Activated CD4-positive, alpha-beta memory T cell treated with anti-CD3 and anti-CD28 coated beads, Interleukin-2, amount 10 ng/mL, durations not matched to agents 7 days and 5 days (primary cell): ENCODE measurements at regions not wholly inside any gene's neighbourhood (a gene's known extent, or its start where the extent isn't known, plus 50 kb on each side); places are given as distances from the start of the nearest gene placed in this dataset.
"Not testable (repeated sequence)": the region's sequence is repeated elsewhere in the genome, so short reads cannot be mapped to it uniquely, and the experiment has no call there.

Source experiments
- CTCF ChIA-PET: fragments of 350-600 bp; sonication (Branson Sonifier 250); formaldehyde crosslinking; loops from one replicate; lab custom pipeline; 2021; ENCODE audit warnings: antibody characterized with exemption, inconsistent platforms; lab: Charles Lee
- POLR2A ChIA-PET: fragments of 350-600 bp; sonication (Branson Sonifier 250); formaldehyde crosslinking; loops from one replicate; lab custom pipeline; 2021; ENCODE audit warnings: antibody characterized with exemption; lab: Charles Lee
- DNase-seq: peaks from one replicate; pipeline ENCODE4 v3.0.0-alpha.2; 2020
- H3K27ac Mint-ChIP-seq: one replicate; pipeline ENCODE4 v1.8.0; 2021; ENCODE audit warnings: mild to moderate bottlenecking, mixed read lengths
- H3K27me3 Mint-ChIP-seq: one replicate; pipeline ENCODE4 v1.8.0; 2021; ENCODE audit warnings: mixed read lengths
- H3K36me3 Mint-ChIP-seq: one replicate; pipeline ENCODE4 v1.8.0; 2021; ENCODE audit warnings: low read depth, mixed read lengths
- H3K4me1 Mint-ChIP-seq: one replicate; pipeline ENCODE4 v1.8.0; 2021; ENCODE audit warnings: mixed read lengths
- H3K4me3 Mint-ChIP-seq: one replicate; pipeline ENCODE4 v1.8.0; 2021; ENCODE audit warnings: mild to moderate bottlenecking, mixed read lengths
- H3K9me3 Mint-ChIP-seq: one replicate; pipeline ENCODE4 v1.8.0; 2021; ENCODE audit warnings: mixed read lengths

DNA sequence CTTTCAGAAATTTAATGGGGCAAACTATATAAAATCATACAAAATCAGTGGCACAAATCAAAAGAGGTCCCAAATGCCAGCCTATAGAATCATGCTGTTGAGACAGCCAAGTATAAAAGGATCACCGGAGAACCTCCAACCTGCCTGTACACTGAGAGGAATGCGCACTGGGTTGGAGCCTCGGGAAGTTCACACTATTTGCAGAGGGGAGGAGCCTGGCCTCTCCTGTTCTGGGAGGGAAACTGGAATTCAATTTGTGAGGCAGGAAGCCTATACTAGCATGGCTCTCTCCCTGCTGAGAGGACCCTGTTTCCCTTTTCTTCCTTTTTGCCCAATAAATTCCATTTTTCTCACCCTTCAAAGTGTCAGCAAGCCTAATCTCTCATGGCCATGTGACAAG, 406.0 kb downstream of the HINT1 start:
- Mint-ChIP-seq H3K27me3 (no peaks in the 10 kb centered on the region), H3K9me3 (no peaks in the 10 kb centered on the region), H3K27ac (no peak overlapping the region), H3K4me1 (no peaks in the 10 kb centered on the region), H3K4me3 (no peak overlapping the region), H3K36me3 (no peaks in the 10 kb centered on the region)
- DNase-seq = no peak
- CTCF ChIA-PET = no interaction called here
- POLR2A ChIA-PET = no interaction called here

DNA sequence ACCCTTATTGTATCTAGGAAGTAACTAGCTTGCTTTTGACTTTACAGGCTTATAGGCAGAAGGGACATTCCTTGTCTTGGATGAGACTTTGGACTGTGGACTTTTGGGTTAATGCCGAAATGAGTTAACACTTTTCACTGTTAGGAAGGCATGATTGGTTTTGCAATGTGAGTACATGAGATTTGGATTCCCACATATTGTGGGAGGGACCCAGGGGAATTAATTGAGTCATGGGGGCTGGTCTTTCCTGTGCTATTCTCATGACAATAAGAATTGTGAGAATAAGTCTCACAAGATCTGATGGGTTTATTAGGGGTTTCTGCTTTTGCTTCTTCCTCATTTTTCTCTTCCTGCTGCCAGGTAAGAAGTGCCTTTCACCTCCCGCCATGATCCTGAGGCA, 417.5 kb downstream of the HINT1 start:
- Mint-ChIP-seq H3K27me3 (no peaks in the 10 kb centered on the region), H3K4me3 (no peak overlapping the region), H3K36me3 (no peaks in the 10 kb centered on the region), H3K27ac (no peak overlapping the region), H3K9me3 (no peaks in the 10 kb centered on the region), H3K4me1 (no peaks in the 10 kb centered on the region)
- DNase-seq = no peak
- ChIA-PET CTCF (no interaction called here), POLR2A (no interaction called here)

DNA sequence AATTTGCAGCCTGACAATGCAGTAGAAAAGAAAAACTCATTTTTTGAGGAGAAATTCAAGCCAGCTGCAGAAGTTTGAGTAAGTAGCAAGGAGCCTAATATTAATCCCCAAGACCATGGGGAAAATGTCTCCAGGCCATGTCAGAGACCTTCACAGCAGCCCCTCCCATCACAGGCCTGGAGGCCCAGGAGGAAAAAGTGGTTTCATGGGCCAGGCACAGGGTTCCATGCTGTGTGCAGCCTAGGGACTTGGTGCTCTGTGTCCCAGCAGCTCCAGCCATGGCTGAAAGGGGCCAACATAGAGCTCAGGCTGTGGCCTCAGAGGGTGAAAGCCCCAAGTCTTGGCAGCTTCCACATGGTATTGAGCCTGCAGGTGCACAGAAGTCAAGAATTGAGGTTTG, 418.4 kb downstream of the HINT1 start:
- H3K27me3 Mint-ChIP-seq, H3K4me3 Mint-ChIP-seq, H3K4me1 Mint-ChIP-seq, H3K36me3 Mint-ChIP-seq, POLR2A ChIA-PET, H3K27ac Mint-ChIP-seq, DNase-seq, CTCF ChIA-PET, H3K9me3 Mint-ChIP-seq: not testable (repeated sequence)

DNA sequence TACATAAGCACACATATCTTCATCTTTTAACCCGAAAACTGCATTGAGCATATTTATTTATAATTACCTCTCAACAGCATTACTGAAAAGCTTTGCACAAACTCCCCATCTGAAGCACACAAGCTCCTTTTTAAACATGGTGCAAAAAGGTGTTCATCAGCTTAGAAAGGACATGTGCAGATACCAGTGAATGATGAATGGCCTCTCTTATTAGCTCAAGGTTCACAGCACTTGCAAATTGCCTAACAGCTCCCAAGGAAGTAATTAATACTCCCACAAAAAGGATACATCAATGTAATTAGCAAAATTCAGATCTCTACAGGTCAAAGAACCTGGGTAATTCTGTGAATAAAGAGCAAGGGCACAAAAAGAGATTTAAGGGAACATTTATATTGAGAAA, 422.0 kb downstream of the HINT1 start:
- POLR2A ChIA-PET = no interaction called here
- Mint-ChIP-seq H3K27me3 (no peaks in the 10 kb centered on the region), H3K4me3 (no peak overlapping the region), H3K27ac (no peak overlapping the region), H3K4me1 (no peaks in the 10 kb centered on the region), H3K36me3 (no peaks in the 10 kb centered on the region), H3K9me3 (no peaks in the 10 kb centered on the region)
- CTCF ChIA-PET = no interaction called here
- DNase-seq = no peak

DNA sequence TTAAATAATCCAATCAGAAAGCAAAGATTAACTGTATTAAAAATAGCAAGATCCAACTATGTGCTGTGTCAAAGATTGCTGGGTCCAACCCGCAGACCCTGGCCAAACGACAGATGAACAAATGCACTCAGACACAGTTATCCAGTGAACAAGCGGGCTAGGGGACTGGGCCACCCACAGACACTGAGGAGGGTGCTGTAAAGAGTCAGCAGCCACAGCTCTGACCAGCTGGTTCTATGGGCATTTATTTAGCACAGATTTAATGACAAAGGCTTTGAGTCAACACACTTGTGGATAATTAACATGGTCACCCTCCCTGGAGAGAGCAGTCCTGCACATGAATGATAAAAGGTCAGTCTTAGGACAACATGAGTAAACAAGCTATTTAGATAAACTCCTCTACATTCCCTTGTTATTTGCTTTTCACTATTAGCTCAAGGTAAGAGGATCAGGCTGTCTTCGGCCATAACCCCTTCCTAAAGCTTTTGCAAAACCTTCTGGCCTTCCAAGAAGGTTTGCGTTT, 424.9 kb downstream of the HINT1 start:
- no peaks in the 10 kb centered on the region for H3K4me1 Mint-ChIP-seq
- H3K27me3 Mint-ChIP-seq = no peaks in the 10 kb centered on the region
- CTCF ChIA-PET = no interaction called here
- H3K27ac Mint-ChIP-seq = no peak overlapping the region
- no peak overlapping the region for H3K4me3 Mint-ChIP-seq
- POLR2A ChIA-PET = no interaction called here
- H3K9me3 Mint-ChIP-seq = no peaks in the 10 kb centered on the region
- H3K36me3 Mint-ChIP-seq = no peaks in the 10 kb centered on the region
- no peak for DNase-seq

DNA sequence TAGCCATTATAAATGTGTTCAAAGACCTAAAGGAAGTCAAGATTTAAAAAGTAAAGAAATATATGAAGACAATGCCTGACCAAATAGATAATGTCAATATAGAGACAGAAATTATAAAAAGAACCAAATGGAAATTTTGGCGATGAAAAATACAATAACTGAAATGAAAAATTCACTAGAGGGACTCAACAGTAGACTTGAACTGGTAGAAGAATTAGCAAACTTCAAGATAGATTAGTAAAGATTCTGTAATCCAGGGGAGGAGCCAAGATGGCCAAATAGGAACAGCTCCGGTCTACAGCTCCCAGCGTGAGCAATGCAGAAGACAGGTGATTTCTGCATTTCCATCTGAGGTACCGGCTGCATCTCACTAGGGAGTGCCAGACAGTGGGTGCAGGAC, 433.2 kb downstream of the HINT1 start:
- Mint-ChIP-seq H3K4me1 (no peaks in the 10 kb centered on the region), H3K4me3 (no peak overlapping the region), H3K27me3 (no peaks in the 10 kb centered on the region), H3K27ac (no peak overlapping the region), H3K36me3 (no peaks in the 10 kb centered on the region), H3K9me3 (peaks cover 5% of the 10 kb centered on the region)
- ChIA-PET POLR2A (no interaction called here), CTCF (no interaction called here)
- no peak for DNase-seq

DNA sequence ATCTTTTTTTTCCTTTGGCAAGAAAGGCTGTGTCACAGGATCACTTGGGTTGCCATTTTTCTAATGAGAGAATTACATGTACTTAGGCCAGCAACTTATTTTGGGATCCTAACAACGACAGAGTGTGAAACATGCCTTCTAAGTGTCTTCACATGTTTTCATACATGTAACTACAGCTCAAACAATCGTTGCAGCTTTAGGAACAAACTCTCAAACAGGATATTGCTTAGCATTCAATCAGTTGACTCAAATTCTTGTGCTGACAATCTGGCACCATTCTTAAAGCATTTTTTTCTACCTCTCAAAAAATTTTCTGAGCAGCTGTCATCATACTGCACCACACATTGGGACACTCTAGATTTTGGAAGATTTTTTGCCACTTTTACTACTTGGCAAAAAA, 435.5 kb downstream of the HINT1 start:
- CTCF ChIA-PET = no interaction called here
- POLR2A ChIA-PET = no interaction called here
- H3K27ac Mint-ChIP-seq = no peak overlapping the region
- H3K4me3 Mint-ChIP-seq = no peak overlapping the region
- no peak for DNase-seq
- H3K9me3 Mint-ChIP-seq = peaks cover 5% of the 10 kb centered on the region
- no peaks in the 10 kb centered on the region for H3K27me3 Mint-ChIP-seq
- no peaks in the 10 kb centered on the region for H3K4me1 Mint-ChIP-seq
- no peaks in the 10 kb centered on the region for H3K36me3 Mint-ChIP-seq

DNA sequence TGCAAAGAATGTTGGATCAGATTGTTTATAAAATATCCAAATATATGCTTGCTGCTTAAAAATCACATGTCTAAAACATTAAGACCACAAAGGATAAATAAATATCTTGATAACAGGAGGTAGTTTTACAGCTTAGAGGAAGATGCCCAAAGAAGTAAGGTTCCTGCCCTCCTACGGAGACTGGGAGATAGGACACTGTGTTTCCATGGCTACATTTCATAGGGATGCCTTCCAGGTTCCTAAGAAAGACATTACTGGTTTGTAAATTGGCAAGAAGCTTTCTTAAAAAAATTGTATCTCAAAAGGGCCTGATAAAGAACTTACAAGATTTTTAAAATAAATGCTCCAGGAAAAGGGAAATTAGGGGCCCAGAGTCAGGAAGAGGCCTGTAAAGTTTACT, 437.2 kb downstream of the HINT1 start:
- POLR2A ChIA-PET = no interaction called here
- no peak for DNase-seq
- peaks cover 5% of the 10 kb centered on the region for H3K9me3 Mint-ChIP-seq
- H3K36me3 Mint-ChIP-seq = no peaks in the 10 kb centered on the region
- no peak overlapping the region for H3K4me3 Mint-ChIP-seq
- no peak overlapping the region for H3K27ac Mint-ChIP-seq
- no peaks in the 10 kb centered on the region for H3K27me3 Mint-ChIP-seq
- CTCF ChIA-PET = no interaction called here
- no peaks in the 10 kb centered on the region for H3K4me1 Mint-ChIP-seq

DNA sequence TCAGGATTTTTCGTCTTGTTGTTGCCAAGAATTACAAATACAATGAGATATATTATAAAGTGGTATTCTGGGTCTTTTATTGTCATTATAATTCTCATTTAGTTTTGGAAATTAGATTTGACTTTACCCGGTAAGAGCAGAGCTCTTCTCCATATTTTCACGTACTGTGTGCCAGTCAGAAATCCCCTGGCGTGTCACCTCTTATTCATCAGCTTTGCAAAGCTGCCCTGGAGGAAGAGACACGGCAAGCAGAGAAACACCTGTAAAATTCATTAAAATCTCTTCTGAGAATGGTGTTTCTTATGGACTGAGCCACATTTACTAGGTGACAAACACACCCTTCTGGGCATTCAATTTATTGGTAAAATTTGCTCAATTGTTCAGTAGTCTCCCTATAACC, 440.4 kb downstream of the HINT1 start:
- DNase-seq = no peak
- H3K36me3 Mint-ChIP-seq = no peaks in the 10 kb centered on the region
- ChIA-PET CTCF (no interaction called here), POLR2A (no interaction called here)
- no peaks in the 10 kb centered on the region for H3K4me1 Mint-ChIP-seq
- no peak overlapping the region for H3K27ac Mint-ChIP-seq
- H3K9me3 Mint-ChIP-seq = no peaks in the 10 kb centered on the region
- H3K4me3 Mint-ChIP-seq = no peak overlapping the region
- no peaks in the 10 kb centered on the region for H3K27me3 Mint-ChIP-seq

DNA sequence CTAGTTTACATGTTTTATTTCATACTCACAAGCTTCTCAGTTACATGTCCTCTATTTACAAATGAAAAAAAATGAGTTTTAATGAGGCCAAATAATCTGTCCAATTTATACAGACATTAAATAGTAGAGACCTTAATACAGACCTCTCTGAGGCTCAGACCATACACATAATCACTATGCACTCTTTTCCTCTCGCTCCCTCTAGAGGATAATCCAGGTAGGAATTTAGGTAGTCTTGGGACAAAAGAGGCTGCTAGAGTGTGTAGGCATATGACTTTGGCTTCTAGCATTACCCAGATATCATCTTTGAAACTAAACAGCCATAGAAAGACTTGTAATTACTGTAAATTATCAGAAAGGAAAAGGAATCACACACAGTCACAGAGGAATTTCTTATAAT, 444.7 kb downstream of the HINT1 start:
- no peak for DNase-seq
- H3K36me3 Mint-ChIP-seq = no peaks in the 10 kb centered on the region
- no peak overlapping the region for H3K4me3 Mint-ChIP-seq
- ChIA-PET POLR2A (no interaction called here), CTCF (no interaction called here)
- H3K9me3 Mint-ChIP-seq = no peaks in the 10 kb centered on the region
- no peaks in the 10 kb centered on the region for H3K4me1 Mint-ChIP-seq
- no peaks in the 10 kb centered on the region for H3K27me3 Mint-ChIP-seq
- no peak overlapping the region for H3K27ac Mint-ChIP-seq

DNA sequence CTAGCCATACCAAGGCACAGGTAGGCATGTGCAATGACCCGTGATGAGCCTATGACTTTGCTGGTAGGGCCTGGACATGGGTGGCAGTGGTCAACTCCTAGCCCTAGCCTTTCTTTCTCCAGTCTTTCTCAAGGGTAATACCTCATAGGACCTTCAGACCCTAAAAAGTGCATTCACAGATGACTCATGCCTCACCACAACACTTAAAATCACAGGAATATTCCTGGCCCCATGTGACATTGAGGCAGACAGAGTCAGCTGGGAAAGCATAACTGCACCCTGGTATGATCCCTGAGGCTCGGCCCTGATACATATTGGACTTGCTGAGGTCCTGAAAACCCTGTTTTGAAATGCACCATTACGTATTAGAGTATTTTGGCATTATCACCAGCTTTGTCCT, 449.5 kb downstream of the HINT1 start:
- Mint-ChIP-seq H3K36me3 (no peaks in the 10 kb centered on the region), H3K4me1 (no peaks in the 10 kb centered on the region), H3K4me3 (no peak overlapping the region), H3K27me3 (no peaks in the 10 kb centered on the region), H3K9me3 (no peaks in the 10 kb centered on the region), H3K27ac (no peak overlapping the region)
- ChIA-PET POLR2A (no interaction called here), CTCF (no interaction called here)
- no peak for DNase-seq

DNA sequence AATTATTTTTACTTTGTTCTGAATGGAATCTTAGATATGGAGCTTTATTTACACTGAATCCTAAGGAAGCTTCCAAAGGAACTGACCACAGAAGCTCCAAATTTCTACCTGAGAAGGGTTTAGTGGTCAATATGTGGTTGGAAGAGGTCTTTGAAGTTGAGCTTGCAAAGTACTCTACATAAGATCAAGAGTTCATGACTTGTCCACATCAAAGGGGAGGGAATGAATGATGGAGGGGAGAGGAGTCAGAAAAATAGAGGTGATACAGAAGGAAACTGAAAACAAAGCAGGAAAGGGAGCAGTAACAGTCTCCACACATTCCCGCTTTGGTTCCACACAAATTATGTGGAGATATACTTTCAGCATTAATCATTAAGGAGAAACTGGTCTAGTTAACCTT, 450.9 kb downstream of the HINT1 start:
- ChIA-PET CTCF (interaction anchor here (0.6 kb wide), 1 partner anchor 1052 kb away, joined by 3 read pairs; no protein-coding TSS in a partner anchor), POLR2A (no interaction called here)
- H3K36me3 Mint-ChIP-seq = no peaks in the 10 kb centered on the region
- no peaks in the 10 kb centered on the region for H3K4me1 Mint-ChIP-seq
- H3K4me3 Mint-ChIP-seq = no peak overlapping the region
- no peak overlapping the region for H3K27ac Mint-ChIP-seq
- DNase-seq = no peak
- no peaks in the 10 kb centered on the region for H3K9me3 Mint-ChIP-seq
- H3K27me3 Mint-ChIP-seq = no peaks in the 10 kb centered on the region

DNA sequence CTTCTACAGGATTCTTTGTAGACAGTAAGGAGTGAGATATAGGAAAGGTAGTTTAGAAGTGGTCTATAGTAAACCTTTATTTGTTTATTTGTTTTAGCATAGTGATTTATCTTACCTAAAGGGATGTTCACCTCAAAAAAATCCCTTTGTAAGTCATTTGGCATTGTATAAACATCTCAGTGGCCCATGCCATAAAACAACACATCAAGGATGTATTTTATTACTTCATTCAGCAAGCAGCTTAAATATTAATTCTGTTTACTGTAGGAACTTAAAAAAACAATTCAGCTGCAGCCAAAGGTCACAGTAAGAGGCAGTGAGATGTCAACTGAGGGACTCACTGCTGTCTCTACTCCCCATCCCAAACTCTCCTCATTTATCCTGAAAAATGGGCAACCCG, 452.7 kb downstream of the HINT1 start:
- no peak overlapping the region for H3K4me3 Mint-ChIP-seq
- no peak for DNase-seq
- no peaks in the 10 kb centered on the region for H3K36me3 Mint-ChIP-seq
- no peaks in the 10 kb centered on the region for H3K9me3 Mint-ChIP-seq
- ChIA-PET POLR2A (no interaction called here), CTCF (no interaction called here)
- H3K27me3 Mint-ChIP-seq = no peaks in the 10 kb centered on the region
- H3K4me1 Mint-ChIP-seq = no peaks in the 10 kb centered on the region
- H3K27ac Mint-ChIP-seq = no peak overlapping the region

DNA sequence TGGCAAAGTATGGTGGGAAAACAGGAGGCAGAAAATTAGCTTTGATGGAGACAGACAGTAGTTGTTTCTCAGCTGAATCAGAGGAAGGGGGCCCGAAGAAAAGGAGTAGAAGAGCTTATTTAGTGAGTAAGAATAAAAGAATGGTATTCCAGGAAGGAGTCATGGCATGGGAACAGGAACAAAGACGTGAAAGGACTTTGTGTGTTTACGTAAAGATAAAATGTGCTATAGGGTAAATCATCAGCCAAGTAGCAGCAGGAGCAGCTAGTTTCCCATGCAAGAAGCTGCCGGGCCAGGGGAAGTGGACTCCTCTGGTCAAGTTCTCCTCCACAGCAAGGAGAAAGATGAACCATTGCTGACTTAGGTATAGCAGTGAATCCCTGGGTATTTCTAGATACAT, 454.5 kb downstream of the HINT1 start:
- no peaks in the 10 kb centered on the region for H3K36me3 Mint-ChIP-seq
- no peak overlapping the region for H3K27ac Mint-ChIP-seq
- H3K4me3 Mint-ChIP-seq = no peak overlapping the region
- POLR2A ChIA-PET = no interaction called here
- H3K27me3 Mint-ChIP-seq = no peaks in the 10 kb centered on the region
- H3K4me1 Mint-ChIP-seq = no peaks in the 10 kb centered on the region
- CTCF ChIA-PET = no interaction called here
- no peaks in the 10 kb centered on the region for H3K9me3 Mint-ChIP-seq
- no peak for DNase-seq

DNA sequence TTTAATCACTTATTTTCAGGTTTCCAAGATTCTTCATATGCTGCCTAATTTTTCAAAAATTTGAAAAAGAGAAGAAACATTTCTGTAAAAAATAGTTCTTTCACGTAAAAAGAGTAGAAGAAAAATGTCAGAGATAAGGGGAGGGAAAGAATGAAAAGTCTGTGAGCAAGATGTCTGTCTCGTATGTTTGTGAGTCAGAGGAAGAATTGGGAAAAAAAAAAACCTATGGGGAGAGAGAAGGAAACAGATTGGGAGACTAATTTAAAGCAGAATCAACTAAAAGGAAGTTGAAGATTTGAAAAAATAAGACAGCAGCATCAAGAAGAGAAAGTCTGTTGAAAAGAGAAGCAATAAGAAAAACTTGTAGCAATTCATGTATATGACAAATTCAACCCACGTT, 456.3 kb downstream of the HINT1 start:
- POLR2A ChIA-PET = no interaction called here

More for the DNA sequence above, 456.3 kb downstream of the HINT1 start:
- Mint-ChIP-seq H3K36me3 (no peaks in the 10 kb centered on the region), H3K27me3 (no peaks in the 10 kb centered on the region), H3K9me3 (no peaks in the 10 kb centered on the region), H3K4me3 (no peak overlapping the region), H3K4me1 (no peaks in the 10 kb centered on the region), H3K27ac (no peak overlapping the region)
- DNase-seq = no peak
- CTCF ChIA-PET = no interaction called here
